ENCODE measurements at regions not wholly inside any gene's neighbourhood (a gene's known extent, or its start where the extent isn't known, plus 50 kb on each side); places are given as distances from the start of the nearest gene placed in this dataset.
A peak's percentile ranks its signal among the peaks of the same experiment; 100 is the strongest.

GRCh38 chr11:134578807-134579723 lies 167.0 kb upstream of the B3GAT1 start (continued):
- no peak for TF ChIP-seq ARID4B (CRISPR knock-in tag; IDR thresholded peaks at IDR 0.05)
- TF ChIP-seq SMC3 (conservative IDR thresholded peaks at IDR 0.05; ENCODE audit: insufficient read depth, low read depth, low read length), result peak; percentile 24; the same call in 1 of the 2 replicates
- no peak for TF ChIP-seq RBM22 (IDR thresholded peaks at IDR 0.05; ENCODE audit: low read depth, low read length, poor library complexity, severe bottlenecking)
- no peak for TF ChIP-seq XRCC5 (IDR thresholded peaks at IDR 0.05; ENCODE audit: low read depth, low read length)
- TF ChIP-seq REST (IDR thresholded peaks at IDR 0.05; ENCODE audit: borderline replicate concordance), result peak; percentile 5; the same call in 1 of the 2 replicates
- no peak for TF ChIP-seq REST (CRISPR knock-in tag; IDR thresholded peaks at IDR 0.05; ENCODE audit: low read depth)
- TF ChIP-seq MTA3 (IDR thresholded peaks at IDR 0.05; ENCODE audit: borderline replicate concordance), result no peak
- peak; percentile 59 to 61 for TF ChIP-seq RAD21 (CRISPR knock-in tag; conservative IDR thresholded peaks at IDR 0.05 in 1 of 2, IDR thresholded peaks at IDR 0.05 in 1 of 2)
- no peak for TF ChIP-seq ZEB2 (IDR thresholded peaks at IDR 0.05)
- peak; percentile 77; the same call in 1 of the 2 replicates for TF ChIP-seq ZNF24 (IDR thresholded peaks at IDR 0.05)
